EL (cell line): ENCODE measurements at regions not wholly inside any gene's neighbourhood (a gene's known extent, or its start where the extent isn't known, plus 50 kb on each side); places are given as distances from the start of the nearest gene placed in this dataset.

Source experiments
- DNase-seq: peaks from one replicate; pipeline ENCODE4 v3.0.0-alpha.2; 2016

DNA sequence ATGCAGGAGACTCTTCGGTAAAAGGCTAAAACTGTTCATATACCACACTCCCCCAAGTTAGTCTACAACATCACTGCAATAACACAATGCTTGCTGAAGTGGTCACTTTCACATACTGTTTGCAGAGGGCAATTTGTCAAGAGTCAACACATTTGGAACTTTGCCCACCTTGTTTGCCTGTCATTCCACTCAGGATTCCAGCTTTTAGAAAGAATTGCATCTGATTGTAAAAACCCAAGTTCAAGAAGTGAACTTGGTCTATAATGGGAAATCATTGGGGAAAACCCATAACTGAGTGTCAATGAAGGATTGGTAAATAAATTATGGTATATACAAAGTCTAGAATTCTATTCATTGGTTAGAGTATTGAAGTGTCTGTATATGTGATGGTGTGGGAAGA is 120.5 kb downstream of the GADD45G start:
- DNase-seq = no peak

GRCh38 chr9:89729954-89730530 is 125.2 kb downstream of the GADD45G start:
- no peak for DNase-seq

DNA sequence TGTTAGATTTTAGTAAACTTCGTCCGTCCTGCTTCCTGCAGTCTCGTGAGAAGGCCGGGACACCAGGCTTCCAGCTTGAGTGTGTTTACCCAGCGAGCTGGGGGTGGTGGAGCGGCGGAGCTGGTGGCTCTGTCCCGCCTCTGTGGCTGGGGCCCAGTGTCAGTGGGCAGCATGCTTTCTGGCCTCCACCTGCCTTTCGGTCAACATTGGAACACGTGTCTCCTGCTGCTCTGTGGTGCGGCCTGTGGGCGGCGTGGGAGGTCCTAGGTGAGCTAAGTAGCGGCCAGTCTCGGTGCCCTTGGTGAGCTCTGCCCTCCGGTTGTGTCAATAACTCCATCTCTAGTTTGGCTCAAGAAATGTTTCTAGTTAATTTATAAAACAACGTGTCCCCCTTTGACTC is 125.9 kb downstream of the GADD45G start:
- no peak for DNase-seq

GRCh38 chr9:89731262-89732182 is 126.7 kb downstream of the GADD45G start:
- no peak for DNase-seq

GRCh38 chr9:89732295-89732938 is 127.6 kb downstream of the GADD45G start:
- DNase-seq = no peak

DNA sequence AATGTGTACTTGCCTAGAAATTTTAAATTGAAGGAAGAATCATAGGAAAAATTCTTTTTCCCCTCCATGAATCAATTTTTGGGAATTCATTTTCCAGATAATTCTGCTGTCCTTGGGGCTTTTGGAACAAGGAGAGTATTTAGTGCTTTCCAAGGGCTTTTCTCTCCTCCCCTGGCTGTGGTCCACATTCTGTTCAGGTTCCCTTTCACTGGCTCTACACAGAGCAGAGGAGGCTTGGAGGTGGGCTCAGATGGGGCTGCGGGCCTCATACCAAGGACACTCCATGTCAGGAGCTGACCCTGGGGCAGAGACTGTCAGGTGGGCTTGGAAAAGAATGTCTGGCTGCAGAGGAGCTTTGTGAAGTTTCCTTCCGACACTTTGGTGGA is 128.1 kb downstream of the GADD45G start:
- DNase-seq = no peak

DNA sequence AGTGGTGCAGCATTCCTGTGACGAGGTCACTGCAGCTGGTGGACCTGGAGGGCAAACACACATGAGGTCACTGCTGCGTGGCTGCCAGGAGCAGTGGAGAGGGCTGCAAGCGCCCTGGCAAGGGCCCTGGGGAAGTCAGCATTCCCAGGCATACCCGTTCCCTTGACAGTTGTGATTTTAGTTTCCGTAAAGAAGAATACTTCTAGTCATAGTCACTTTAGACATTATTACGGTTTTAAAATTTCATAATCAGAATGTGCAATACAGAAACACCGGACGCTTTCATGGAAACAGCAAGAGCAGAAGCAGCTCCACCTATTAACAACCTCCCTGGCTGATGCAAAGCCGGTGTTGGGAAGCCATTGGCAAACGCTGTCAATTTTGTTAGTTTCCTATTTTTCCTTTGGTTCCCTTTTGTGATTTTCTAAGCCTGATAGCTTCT is 129.8 kb downstream of the GADD45G start:
- no peak for DNase-seq

DNA sequence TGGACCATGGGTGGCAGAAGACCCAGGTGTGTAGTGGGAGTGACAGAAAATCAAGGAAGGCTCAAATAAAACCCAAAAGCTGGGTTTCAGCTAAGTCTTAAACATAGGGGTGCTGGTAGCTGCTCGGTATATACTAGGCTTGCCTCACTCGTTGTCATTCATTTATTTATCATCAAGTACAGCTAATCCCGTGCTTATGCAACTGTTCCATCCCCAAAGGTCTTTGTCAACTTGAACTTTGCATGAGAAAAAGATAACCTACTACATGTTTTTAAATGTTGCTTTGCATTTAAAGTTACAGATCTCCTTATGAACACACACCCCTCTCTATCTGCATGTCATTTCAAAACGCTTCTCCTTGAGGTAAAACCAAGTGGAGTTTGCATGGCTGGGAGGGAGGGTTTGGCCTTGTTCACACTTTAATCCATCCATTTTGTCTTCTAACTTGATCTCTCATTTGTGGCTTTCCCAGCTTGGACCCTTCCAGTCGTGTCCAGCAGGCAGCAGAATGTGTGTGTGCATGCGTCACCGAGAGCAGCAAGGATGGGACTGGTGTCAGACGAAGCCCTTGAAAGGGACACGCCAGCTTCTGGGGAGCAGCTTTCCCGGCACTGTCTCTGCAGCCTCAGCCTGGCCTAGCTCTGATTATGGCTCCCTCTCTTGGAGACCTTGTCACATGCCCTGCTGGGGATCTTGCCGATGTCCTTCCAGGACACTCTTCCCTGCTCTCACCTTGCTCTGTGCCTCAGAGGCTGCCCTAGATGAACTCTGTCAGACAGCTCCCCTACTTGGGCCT is 133.5 kb downstream of the GADD45G start:
- DNase-seq = no peak

- no peak for DNase-seq
Measured at GRCh38 chr9:89739511-89739910, 134.7 kb downstream of the GADD45G start.

GRCh38 chr9:89739916-89740315 is 135.1 kb downstream of the GADD45G start:
- no peak for DNase-seq

DNA sequence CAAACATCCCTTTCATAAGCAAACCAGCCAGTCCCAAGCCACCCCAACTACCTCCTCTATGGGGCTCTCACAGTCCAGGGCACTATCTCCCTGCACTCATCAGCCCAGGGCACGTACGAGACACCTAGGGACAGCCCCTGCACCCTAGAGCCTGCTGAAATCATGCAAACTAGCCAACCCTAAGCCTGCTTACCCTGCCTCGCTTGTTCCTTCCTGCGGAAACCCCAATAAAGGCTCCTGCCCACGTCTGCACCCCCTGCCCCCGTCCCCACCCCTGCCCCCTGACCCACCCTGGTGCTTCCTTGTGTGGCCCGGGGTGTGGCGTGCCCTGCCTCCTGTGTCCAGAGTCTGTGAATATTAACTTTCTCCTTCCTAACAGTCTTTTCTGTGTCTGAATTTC is 135.9 kb downstream of the GADD45G start:
- DNase-seq = no peak

DNA sequence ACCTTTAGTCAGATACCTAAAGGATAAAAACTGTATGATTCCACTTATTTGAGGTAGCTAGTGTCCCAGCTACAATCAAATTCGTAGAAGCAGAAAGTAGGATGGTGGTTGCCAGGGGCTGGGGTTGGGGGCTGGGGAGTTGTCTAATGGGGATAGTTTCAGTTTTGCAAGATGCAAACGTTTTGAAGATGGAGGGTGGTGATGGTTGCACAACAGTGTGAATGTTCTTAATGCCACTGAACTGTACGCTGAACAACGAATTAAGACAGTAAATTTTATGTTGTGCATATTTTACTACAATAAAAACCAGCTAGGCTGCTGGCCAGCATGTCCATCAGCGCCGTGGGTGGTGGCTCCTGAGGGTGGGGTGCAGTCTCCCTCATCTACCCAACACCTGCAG is 137.8 kb downstream of the GADD45G start:
- DNase-seq = no peak

DNA sequence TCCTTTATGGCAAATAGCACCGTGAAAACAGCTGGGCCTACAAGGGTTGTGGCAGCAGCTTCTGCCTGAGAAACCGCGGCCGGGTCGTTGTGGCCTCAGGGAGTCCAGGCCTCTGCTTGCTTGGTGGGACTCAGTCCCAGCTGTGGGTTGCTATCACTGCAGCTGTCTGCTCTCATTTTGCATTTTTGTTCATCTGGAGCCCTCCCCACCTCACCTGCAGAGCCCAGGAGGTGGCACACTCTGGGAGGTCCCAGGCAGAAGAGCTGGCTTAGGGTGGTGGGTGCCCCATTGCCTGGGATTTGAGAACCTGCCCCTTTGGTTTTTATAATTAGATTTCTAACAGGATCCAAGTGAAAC is 138.4 kb downstream of the GADD45G start:
- DNase-seq = no peak

DNA sequence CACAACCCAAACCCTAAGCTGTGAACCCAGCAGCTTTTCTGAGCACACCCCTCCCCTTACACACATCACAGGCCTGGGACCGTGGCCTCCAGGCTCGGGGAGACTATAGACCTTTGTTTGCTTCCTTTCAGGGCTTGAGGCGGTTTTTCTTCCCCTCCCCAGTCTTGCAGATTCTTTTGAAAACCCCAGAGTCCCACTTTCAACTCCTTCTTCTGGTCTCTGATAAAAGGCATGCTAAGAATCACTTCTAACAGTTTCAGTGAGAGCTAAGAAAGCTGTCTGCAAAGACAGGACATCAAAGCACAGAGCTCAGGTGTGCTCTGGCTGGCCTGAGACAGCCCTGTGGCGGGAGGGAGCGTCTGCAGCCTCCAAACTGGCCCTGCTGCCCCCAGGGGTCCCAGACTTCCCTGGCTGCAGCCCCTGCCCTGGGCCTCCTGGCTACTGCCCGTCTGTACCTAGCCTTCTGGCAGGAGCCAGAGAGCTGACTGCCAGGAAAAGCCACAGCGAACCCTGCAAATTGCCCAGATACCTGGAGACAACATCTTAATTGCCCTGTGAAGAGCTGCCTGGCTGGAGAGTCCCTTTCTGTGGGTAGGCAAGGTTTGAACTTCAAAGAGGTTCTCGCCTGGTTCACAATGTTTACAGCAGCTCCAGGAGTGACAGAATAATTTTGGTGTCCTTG is 138.9 kb downstream of the GADD45G start:
- DNase-seq = no peak

DNA sequence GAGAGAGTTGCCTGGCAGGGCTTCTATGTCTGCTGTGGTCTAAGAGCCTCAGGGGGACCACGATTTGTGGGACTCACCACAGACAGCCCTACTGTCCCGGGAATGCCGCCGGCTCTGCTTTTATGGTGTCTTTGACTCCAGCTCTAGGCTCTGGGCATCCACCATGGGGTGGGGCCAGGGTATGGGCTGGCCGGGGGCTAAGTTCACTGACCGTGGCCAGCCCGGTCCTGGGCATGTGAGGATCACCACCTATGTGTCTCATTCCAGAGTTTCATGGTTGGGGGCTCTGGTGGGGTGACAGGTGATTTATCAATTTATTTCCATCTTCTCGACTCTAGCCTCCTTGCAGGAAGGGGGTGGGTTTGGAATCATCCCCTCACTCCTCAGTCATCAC is 139.4 kb downstream of the GADD45G start:
- DNase-seq = no peak

DNA sequence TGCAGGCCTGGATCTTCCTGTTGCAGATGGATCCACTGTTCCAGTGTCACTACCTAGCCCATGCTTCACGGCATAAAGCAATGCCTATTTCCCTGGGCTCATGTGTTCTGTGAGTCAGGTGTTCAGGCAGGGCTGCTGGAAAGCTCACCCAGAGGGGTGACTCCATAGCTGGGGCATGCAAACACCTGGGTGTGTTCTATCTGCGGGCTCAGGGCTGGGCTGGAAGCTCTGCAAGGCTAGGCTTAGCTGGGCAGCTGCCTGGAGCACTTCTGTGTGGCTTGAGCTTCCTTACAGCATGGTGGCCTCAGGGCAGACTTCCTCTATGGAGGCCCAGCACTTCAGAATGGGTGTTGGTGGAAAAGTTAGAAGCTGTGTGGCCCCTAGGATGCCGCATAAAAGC is 139.9 kb downstream of the GADD45G start:
- no peak for DNase-seq

DNA sequence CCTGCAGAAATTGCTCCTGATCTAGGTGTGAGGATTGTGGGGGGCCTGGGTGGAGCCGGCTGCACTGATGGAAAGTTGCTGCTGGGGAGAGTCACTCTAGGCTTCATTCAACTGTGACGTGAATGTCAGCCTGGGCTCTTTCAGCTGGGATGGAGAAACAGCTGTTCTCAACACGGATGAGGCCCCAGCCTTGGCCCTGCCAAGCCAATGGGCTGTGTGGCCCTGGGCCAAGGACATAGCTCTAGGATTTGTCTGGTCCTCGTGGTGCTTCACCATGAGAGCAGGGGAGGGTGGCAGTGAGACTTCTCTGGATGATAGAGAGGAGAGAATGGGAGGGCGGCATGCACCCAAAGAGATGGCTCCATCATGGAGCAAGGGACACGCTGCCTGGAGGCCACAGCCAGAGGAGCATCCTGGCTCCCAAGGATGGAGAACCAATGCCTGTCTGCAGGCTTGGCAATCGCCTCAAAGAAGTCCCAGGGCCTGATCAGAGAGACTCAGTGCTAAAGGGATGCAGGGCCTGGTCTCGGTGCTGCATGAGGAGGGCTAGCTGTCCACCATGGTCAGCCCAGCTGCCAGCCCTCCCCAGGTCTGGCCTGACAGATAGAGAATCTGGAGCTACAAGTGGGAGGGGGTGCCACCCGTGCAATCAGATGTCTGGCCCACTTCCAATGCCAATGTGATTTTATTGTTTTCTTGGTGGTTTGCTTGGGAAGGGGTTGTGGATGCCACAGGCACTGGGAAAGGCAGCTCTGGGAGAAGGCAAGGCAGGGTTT is 141.0 kb downstream of the GADD45G start:
- no peak for DNase-seq

DNA sequence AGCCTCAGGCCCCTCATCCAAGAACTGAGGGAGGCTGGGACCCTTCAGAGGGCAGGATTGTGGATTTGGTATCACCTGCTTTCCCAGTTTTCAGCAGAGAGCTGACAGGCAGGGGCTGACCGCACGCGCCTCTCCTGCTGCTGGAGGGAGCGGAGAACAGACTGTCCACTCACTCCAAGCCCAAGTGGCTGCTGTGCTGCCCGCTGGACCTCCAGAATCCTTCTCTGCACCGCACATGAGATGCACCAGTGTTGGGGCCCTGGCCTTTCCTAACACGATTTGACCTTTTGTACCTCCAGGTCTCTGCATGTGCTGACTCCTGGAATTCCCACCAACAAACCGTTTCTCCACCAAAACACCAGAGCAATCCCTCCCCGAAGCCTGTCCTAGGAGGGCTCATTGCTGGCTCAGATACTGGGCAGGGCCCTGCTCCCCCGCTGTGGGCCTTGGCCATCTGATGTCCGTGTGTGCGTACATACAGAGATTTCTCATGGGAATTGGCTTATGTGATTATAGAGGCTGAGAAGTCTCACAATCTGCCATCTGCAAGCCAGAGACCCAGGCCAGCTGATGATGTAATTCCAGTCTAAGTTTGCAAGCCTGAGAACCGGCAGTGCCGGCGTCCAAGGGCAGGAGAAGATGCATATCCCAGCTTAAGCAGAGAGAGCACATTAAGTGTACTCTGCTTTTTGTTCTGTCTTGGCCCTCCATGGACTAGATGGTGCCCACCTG is 141.7 kb downstream of the GADD45G start:
- DNase-seq = no peak

GRCh38 chr9:89747596-89747995 is 142.8 kb downstream of the GADD45G start:
- DNase-seq = no peak

DNA sequence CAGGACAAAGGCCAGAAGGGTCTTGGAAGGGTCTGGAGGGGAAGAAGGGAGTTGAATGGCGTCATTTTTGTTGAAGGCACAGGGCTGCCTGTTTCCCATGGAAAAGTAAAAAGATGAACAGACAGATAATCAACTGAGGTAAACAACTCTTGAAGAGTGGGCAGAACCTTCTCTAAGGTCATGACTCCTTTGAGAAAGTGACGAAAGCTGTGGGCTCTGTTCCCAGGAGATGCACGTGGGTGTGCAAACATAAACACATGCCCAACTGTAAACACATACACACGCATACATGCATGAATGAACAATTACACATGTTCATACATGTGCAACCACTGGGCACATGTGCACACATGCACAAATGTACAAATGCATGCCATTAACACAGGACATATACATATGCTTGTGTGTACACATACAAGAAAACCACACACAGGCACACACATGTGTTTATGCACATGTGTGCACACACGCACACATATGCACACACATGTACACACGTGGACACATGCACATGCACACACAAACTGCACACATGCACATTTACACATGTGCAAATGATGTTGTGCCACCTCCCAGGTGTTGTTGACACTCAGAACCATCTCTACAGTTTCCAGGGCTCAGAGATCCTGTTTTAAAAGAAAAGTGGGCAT is 143.3 kb downstream of the GADD45G start:
- DNase-seq = no peak
